ENCODE measurements at regions not wholly inside any gene's neighbourhood (a gene's known extent, or its start where the extent isn't known, plus 50 kb on each side); places are given as distances from the start of the nearest gene placed in this dataset.

GRCh38 chr7:85774986-85775385 lies 588.1 kb upstream of the SEMA3D start:
- Histone ChIP-seq H3K27me3 (no peaks in the 10 kb centered on the region), H3K4me3 (ENCODE audit: low read depth in 1 of 2, low read length in 1 of 2) (no peak overlapping the region), H3K4me1 (ENCODE audit: control insufficient read depth in 1 of 2, insufficient read depth in 1 of 2, low read depth in 1 of 2, low read length in 1 of 2) (no peaks in the 10 kb centered on the region), H3K9me3 (no peaks in the 10 kb centered on the region), H3K27ac (no peak overlapping the region), H3K36me3 (no peaks in the 10 kb centered on the region)
- no peak for TF ChIP-seq CTCF (IDR thresholded peaks at IDR 0.05)

- no peak for TF ChIP-seq CTCF (IDR thresholded peaks at IDR 0.05)
- Histone ChIP-seq H3K36me3 (no peaks in the 10 kb centered on the region), H3K27me3 (no peaks in the 10 kb centered on the region), H3K27ac (no peak overlapping the region), H3K4me3 (ENCODE audit: low read depth in 1 of 2, low read length in 1 of 2) (no peak overlapping the region), H3K9me3 (no peaks in the 10 kb centered on the region), H3K4me1 (ENCODE audit: control insufficient read depth in 1 of 2, insufficient read depth in 1 of 2, low read depth in 1 of 2, low read length in 1 of 2) (no peaks in the 10 kb centered on the region)
Measured at GRCh38 chr7:85773116-85773728, 586.4 kb upstream of the SEMA3D start.

GRCh38 chr7:85771516-85771915 lies 584.7 kb upstream of the SEMA3D start:
- H3K27me3 ChIP-seq, result no peaks in the 10 kb centered on the region
- H3K9me3 ChIP-seq, result no peaks in the 10 kb centered on the region
- no peaks in the 10 kb centered on the region for H3K36me3 ChIP-seq
- no peak for TF ChIP-seq CTCF (IDR thresholded peaks at IDR 0.05)
- no peak overlapping the region for H3K27ac ChIP-seq
- H3K4me1 ChIP-seq (ENCODE audit: control insufficient read depth in 1 of 2, insufficient read depth in 1 of 2, low read depth in 1 of 2, low read length in 1 of 2), result no peaks in the 10 kb centered on the region
- no peak overlapping the region for H3K4me3 ChIP-seq (ENCODE audit: low read depth in 1 of 2, low read length in 1 of 2)

- no peaks in the 10 kb centered on the region for H3K4me1 ChIP-seq (ENCODE audit: control insufficient read depth in 1 of 2, insufficient read depth in 1 of 2, low read depth in 1 of 2, low read length in 1 of 2)
- H3K4me3 ChIP-seq (ENCODE audit: low read depth in 1 of 2, low read length in 1 of 2), result no peak overlapping the region
- H3K9me3 ChIP-seq, result no peaks in the 10 kb centered on the region
- H3K27me3 ChIP-seq, result no peaks in the 10 kb centered on the region
- no peak overlapping the region for H3K27ac ChIP-seq
- no peak for TF ChIP-seq CTCF (IDR thresholded peaks at IDR 0.05)
- H3K36me3 ChIP-seq, result no peaks in the 10 kb centered on the region
Measured at GRCh38 chr7:85770332-85770731, 583.5 kb upstream of the SEMA3D start.

GRCh38 chr7:85765698-85766298 lies 578.9 kb upstream of the SEMA3D start:
- Histone ChIP-seq H3K27ac (no peak overlapping the region), H3K4me3 (ENCODE audit: low read depth in 1 of 2, low read length in 1 of 2) (no peak overlapping the region), H3K27me3 (no peaks in the 10 kb centered on the region), H3K36me3 (no peaks in the 10 kb centered on the region), H3K9me3 (no peaks in the 10 kb centered on the region), H3K4me1 (ENCODE audit: control insufficient read depth in 1 of 2, insufficient read depth in 1 of 2, low read depth in 1 of 2, low read length in 1 of 2) (no peaks in the 10 kb centered on the region)
- no peak for TF ChIP-seq CTCF (IDR thresholded peaks at IDR 0.05)

Measured in neutrophil (primary cell).